SU-DHL-6 (cell line): ENCODE measurements at regions not wholly inside any gene's neighbourhood (a gene's known extent, or its start where the extent isn't known, plus 50 kb on each side); places are given as distances from the start of the nearest gene placed in this dataset.
"Not testable (repeated sequence)": the region's sequence is repeated elsewhere in the genome, so short reads cannot be mapped to it uniquely, and the experiment has no call there.

Source experiments
- H2AFZ ChIP-seq: fragments of 200-600 bp; sonication (generic); 2 replicates; pipeline ENCODE4 v1.6.1; 2014; ENCODE audit warnings: low read depth, mild to moderate bottlenecking, moderate library complexity, mixed read lengths, antibody characterized with exemption, low read length; ENCODE audit not compliant: severe bottlenecking
- H3F3A ChIP-seq: fragments of 200-600 bp; shearing (Covaris generic); 2 replicates; pipeline ENCODE4 v1.6.0; 2016; ENCODE audit warnings: antibody characterized with exemption, mild to moderate bottlenecking; ENCODE audit not compliant: insufficient read depth
- H3K27ac ChIP-seq: fragments of 200-600 bp; sonication (generic); 2 replicates; pipeline ENCODE4 v1.5.1; 2016; ENCODE audit warnings: low read depth, mild to moderate bottlenecking, low read length, moderate library complexity, mixed read lengths
- H3K27me3 ChIP-seq: fragments of 200-600 bp; sonication (generic), shearing (Covaris generic); 2 replicates; pipeline ENCODE4 v1.6.0; 2014; ENCODE audit warnings: mild to moderate bottlenecking, low read length
- H3K36me3 ChIP-seq: fragments of 200-600 bp; sonication (generic); 2 replicates; pipeline ENCODE4 v1.6.1; 2014; ENCODE audit warnings: mild to moderate bottlenecking, low read length, mixed read lengths
- H3K4me2 ChIP-seq: fragments of 300-600, 200-600 bp; shearing (Covaris generic), sonication (generic); 2 replicates; pipeline ENCODE4 v1.6.0; 2014; ENCODE audit warnings: low read length, low read depth, mild to moderate bottlenecking; ENCODE audit not compliant: poor library complexity, severe bottlenecking
- H3K4me3 ChIP-seq: fragments of 200-600 bp; sonication (generic); 2 replicates; pipeline ENCODE4 v1.5.1; 2014; ENCODE audit warnings: antibody characterized with exemption, low read length, mild to moderate bottlenecking, mixed read lengths; ENCODE audit not compliant: insufficient read depth, poor library complexity, severe bottlenecking
- H3K79me2 ChIP-seq: fragments of 200-600 bp; sonication (generic); 2 replicates; pipeline ENCODE4 v1.6.1; 2014; ENCODE audit warnings: mild to moderate bottlenecking, low read length, moderate library complexity; ENCODE audit not compliant: insufficient read depth
- H3K9ac ChIP-seq: fragments of 200-600 bp; sonication (generic); 2 replicates; pipeline ENCODE4 v1.7.0; 2014; ENCODE audit warnings: mild to moderate bottlenecking, low read length
- H3K9me2 ChIP-seq: fragments of 200-600 bp; sonication (generic); replicated peaks from 2 replicates; pipeline ENCODE4 v1.6.1; 2014; ENCODE audit warnings: low read length; ENCODE audit not compliant: insufficient read depth
- H3K9me3 ChIP-seq: fragments of 200-600 bp; sonication (generic); 2 replicates; pipeline ENCODE4 v1.6.1; 2014; ENCODE audit warnings: low read length, mixed read lengths; ENCODE audit not compliant: insufficient read depth
- H4K20me1 ChIP-seq: fragments of 200-600 bp; sonication (generic); 2 replicates; pipeline ENCODE4 v1.6.1; 2014; ENCODE audit warnings: low read depth, mild to moderate bottlenecking, antibody characterized with exemption, low read length, moderate library complexity, mixed read lengths

DNA sequence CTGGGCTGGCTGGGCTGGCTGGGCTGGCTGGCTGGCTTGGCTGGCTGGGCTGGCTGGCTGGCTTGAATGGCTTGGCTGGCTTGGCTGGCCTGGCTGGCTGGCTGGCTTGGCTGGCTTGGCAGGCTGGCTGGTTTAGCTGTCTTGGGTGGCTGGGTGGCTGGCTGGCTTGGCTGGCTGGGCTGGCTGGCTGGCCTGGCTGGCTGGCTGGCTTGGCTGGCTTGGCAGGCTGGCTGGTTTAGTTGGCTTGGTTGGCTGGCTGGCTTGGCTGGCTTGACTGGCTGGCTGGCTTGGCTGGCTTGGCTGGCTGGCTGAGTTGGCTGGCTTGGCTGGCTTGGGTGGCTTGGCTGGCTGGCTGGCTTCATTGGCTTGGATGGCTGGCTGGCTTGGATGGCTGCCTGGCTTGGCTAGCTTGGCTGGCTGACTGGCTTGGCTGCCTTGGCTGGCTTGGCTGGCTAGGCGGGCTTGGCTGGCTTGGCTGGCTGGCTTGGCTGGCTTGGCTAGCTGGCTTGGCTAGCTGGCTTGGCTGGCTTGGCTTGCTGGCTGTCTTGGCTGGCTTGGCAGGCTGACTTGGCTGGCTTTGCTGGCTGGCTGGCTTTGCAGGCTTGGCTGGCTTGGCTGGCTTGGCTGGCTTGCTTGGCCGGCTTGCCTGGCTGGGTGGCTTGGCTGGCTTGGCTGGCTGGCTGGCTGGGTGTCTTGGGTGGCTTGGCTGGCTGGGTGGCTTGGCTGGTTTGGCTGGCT lies 2807.2 kb downstream of the RPIA start:
- H3K9me3 ChIP-seq, H3K4me3 ChIP-seq, H3K9me2 ChIP-seq, H3K9ac ChIP-seq, H3K4me2 ChIP-seq, H3K36me3 ChIP-seq, H3F3A ChIP-seq, H2AFZ ChIP-seq, H4K20me1 ChIP-seq, H3K27ac ChIP-seq, H3K79me2 ChIP-seq, H3K27me3 ChIP-seq: not testable (repeated sequence)

DNA sequence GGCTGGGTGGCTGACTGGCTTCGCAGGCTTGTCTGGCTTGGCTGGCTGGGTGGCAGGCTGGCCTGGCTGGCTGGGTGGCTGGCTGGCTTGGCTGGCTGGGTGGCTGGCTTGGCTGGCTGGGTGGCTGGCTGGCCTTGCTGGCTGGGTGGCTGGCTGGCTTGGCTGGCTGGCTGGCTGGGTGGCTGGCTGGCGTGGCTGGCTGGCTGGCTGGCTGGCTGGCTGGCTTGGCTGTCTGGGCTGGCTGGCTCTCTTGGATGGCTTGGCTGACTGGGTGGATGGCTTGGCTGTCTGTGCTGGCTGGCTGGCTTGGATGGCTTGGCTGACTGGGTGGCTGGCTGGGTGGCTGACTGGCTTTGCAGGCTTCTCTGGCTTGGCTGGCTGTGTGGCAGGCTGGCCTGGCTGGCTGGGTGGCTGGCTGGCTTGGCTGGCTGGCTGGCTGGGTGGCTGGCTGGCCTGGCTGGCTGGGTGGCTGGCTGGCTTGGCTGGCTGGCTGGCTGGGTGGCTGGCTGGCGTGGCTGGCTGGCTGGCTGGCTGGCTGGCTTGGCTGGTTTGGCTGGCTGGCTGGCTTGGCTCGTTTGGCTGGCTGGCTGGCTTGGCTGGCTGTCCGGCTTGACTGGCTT lies 2808.1 kb downstream of the RPIA start:
- H3K4me2 ChIP-seq, H3K36me3 ChIP-seq, H3K27ac ChIP-seq, H4K20me1 ChIP-seq, H3K79me2 ChIP-seq, H3K4me3 ChIP-seq, H3K9ac ChIP-seq, H2AFZ ChIP-seq, H3K9me2 ChIP-seq, H3K27me3 ChIP-seq, H3K9me3 ChIP-seq, H3F3A ChIP-seq: not testable (repeated sequence)

DNA sequence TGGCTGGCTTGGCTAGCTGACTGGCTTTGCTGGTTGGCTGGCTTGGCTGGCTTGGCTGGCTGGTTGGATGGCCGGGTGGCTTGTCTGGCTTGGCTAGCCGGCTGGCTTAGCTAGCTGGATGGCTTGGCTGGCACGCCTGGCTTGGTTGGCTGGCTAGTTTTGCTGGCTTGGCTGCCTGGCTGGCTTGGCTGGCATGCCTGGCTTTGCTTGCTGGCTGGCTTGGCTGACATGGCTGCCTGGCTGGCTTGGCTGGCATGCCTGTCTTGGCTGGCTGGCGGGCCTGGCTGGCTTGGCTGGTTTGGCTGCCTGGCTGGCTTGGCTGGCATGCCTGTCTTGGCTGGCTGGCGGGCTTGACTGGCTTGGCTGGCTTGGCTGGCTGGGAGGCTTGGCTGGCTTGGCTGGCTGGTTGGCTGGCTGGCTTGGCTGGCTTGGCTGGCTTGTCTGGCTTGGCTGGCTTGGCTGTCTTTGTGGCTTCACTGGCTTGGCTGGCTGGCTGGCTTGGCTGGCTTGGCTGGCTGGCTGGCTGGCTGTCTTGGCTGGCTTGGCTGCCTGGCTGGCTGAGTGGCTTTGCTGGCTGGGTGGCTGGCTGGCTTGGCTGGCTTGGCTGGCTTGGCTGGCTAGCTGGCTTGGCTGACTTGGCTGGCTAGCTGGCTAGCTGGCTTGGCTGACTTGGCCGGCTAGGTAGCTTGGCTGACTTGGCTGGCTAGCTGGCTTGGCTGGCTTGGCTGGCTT lies 2808.9 kb downstream of the RPIA start:
- not testable (repeated sequence) for H3K27me3 ChIP-seq, H3K9me2 ChIP-seq

GRCh38 chr2:91500978-91501310 lies 2809.5 kb downstream of the RPIA start:
- not testable (repeated sequence) for H3K27ac ChIP-seq, H3K36me3 ChIP-seq, H3K79me2 ChIP-seq, H3K4me2 ChIP-seq, H3K9ac ChIP-seq, H3K9me3 ChIP-seq, H3K27me3 ChIP-seq, H4K20me1 ChIP-seq, H2AFZ ChIP-seq, H3K4me3 ChIP-seq, H3F3A ChIP-seq, H3K9me2 ChIP-seq

More for the DNA sequence above, 2808.9 kb downstream of the RPIA start:
- H3K36me3 ChIP-seq, H4K20me1 ChIP-seq, H3K4me2 ChIP-seq, H3K79me2 ChIP-seq, H3K27ac ChIP-seq, H3K9ac ChIP-seq, H3K4me3 ChIP-seq, H3K9me3 ChIP-seq, H3F3A ChIP-seq, H2AFZ ChIP-seq: not testable (repeated sequence)

DNA sequence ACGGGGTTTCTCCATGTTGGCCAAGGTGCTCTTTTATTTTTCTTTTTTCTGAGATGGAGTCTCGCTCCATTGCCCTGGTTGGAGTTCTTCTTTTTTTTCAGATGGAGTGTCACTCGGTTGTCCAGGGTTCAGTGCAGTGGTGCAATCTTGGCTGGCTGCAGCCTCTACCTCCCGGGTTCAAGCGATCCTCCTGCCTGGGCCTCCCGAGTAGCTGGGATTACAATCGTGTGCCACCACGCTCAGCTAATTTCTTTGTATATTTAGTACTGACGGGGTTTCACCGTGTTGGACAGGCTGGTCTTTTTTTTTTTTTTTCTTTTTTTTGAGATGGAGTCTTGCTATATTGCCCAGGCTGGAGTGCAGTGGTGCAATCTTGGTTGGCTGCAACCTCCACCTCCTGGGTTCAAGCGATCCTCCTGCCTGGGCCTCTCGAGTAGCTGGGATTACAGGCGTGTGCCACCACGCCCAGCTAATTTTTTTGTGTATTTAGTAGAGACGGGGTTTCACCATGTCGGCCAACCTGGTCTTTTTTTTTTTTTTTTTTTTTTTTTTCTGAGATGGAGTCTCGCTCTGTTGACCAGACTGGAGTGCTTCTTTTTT lies 2810.1 kb downstream of the RPIA start:
- H3K9me2 ChIP-seq, H3K79me2 ChIP-seq, H3K9ac ChIP-seq, H2AFZ ChIP-seq, H3K27ac ChIP-seq, H3K36me3 ChIP-seq, H3K9me3 ChIP-seq, H3K27me3 ChIP-seq, H4K20me1 ChIP-seq, H3F3A ChIP-seq, H3K4me3 ChIP-seq, H3K4me2 ChIP-seq: not testable (repeated sequence)

DNA sequence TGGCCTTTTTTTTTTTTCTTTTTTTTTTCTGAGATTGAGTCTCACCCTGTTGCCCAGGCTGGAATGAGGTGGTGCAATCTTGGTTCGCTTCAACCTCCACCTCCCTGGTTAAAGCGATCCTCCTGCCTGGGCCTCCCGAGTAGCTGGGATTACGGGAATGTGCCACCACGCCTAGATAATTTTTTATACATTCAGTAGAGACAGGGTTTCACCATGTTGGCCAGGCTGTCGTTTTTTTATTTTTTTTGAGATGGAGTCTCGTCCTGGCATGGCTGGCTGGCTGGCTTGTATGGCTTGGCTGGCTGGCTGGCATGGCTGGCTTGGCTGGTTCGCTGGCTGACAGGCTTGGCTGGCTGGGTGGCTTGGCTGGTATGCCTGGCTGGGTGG lies 2812.1 kb downstream of the RPIA start:
- not testable (repeated sequence) for H3K36me3 ChIP-seq, H3K4me3 ChIP-seq, H2AFZ ChIP-seq, H3K9ac ChIP-seq, H3K4me2 ChIP-seq, H3K9me3 ChIP-seq, H3K9me2 ChIP-seq, H3K79me2 ChIP-seq, H4K20me1 ChIP-seq, H3K27me3 ChIP-seq, H3F3A ChIP-seq, H3K27ac ChIP-seq

DNA sequence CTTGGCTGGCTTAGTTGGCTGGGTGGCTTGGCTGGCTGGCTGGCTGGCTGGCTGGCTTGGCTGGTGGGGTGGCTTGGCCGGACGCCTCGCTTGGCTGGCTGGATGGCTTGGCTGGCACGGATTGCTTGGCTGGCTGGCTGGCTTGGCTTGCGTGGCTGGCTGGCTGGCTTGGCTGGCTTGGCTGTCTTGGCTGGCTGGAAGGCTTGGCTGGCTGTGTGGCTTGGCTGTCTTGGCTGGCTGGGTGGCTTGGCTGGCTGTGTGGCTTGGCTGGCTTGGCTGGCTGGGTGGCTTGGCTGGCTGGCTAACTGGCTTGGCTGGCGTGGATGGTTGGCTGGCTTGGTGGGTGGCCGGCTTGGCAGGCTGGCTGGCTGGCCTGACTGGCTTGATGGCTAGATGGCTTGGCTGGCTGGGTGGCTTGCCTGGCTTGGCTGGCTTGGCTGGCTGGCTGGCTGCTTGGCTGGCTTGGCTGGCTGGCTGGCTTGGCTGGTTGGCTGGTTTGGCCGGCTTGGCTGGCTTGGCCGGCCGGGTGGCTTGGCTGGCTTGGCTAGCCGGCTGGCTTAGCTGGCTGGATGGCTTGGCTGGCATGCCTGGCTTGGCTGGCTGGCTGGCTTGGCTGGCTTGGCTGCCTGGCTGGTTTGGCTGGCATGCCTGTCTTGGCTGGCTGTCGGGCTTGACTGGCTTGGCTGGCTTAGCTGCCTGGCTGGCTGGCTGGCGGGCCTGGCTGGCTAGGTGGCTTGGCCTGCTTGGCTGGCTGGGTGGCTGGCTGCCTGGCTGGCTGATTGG lies 2812.7 kb downstream of the RPIA start:
- not testable (repeated sequence) for H3K9me3 ChIP-seq, H3K9ac ChIP-seq, H3K9me2 ChIP-seq, H3K27me3 ChIP-seq, H3K79me2 ChIP-seq, H4K20me1 ChIP-seq, H3K4me3 ChIP-seq, H3F3A ChIP-seq, H3K27ac ChIP-seq, H2AFZ ChIP-seq, H3K36me3 ChIP-seq, H3K4me2 ChIP-seq
